K562 (cell line): ENCODE measurements at regions not wholly inside any gene's neighbourhood (a gene's known extent, or its start where the extent isn't known, plus 50 kb on each side); places are given as distances from the start of the nearest gene placed in this dataset.

Experiments
- ATAC-seq: fragments of 200-7000 bp; cut with Tn5 transposase; 3 replicates; pipeline ENCODE4 v1.9.1; 2020; ENCODE audit warnings: moderate library complexity
- BruUV-seq: library from RNA; stranded (reverse); fragments of 400-500 nt; replicated peaks from 2 replicates; lab custom pipeline; 2021; lab: Mats Ljungman, UMichigan
- CTCF ChIA-PET: fragments of 300-600 bp; formaldehyde crosslinking; extraction: SDS; loops from one replicate; lab custom pipeline; 2021; ENCODE audit warnings: low intra/inter-chr PET ratio; lab: Yijun Ruan, JAX
- POLR2A ChIA-PET: fragments of 300-600, 350-650 bp; sonication (Branson Sonifier 250); formaldehyde crosslinking; extraction: SDS; loops from one replicate; lab custom pipeline; 2021; ENCODE audit warnings: antibody characterized with exemption, inconsistent platforms; lab: Yijun Ruan, JAX
- DNase-seq, 4 experiments: peaks; one replicate each; pipeline versions ENCODE4 v3.0.0 to v3.0.0-alpha.2; 2011 to 2018; ENCODE audit warnings: low spot score in 3 of 4, mixed read lengths in 3 of 4; ENCODE audit errors: extremely low read depth in 1 of 4
- FAIRE-seq: peaks from 2 replicates; lab custom pipeline; 2011; peaks lifted over from hg19 to GRCh38; lab: Jason Lieb, UNC
- H2AFZ ChIP-seq: 2 replicates; pipeline ENCODE4 v1.6.0; 2011; ENCODE audit warnings: low read depth, low read length, control low read depth, inconsistent platforms
- H3K27ac ChIP-seq: fragments of 200-600 bp; 3 replicates; pipeline ENCODE4 v1.8.0; 2011; ENCODE audit warnings: low read depth, mild to moderate bottlenecking, control low read depth, inconsistent platforms, low read length, moderate library complexity, mixed read lengths; ENCODE audit errors: extremely low read depth
- H3K27me3 ChIP-seq, 2 experiments: fragments of 300-600 bp in 1 of 2; 2 replicates in 1 of 2; 3 replicates in 1 of 2; pipeline versions ENCODE4 v1.6.0 to v1.8.0; 2011; ENCODE audit warnings: inconsistent platforms in 2 of 2, low read length in 2 of 2, mild to moderate bottlenecking in 1 of 2, mixed read lengths in 1 of 2, moderate library complexity in 1 of 2; ENCODE audit not compliant: control insufficient read depth in 2 of 2, insufficient read depth in 2 of 2
- H3K36me3 ChIP-seq: fragments of 300-600 bp; 3 replicates; pipeline ENCODE4 v1.8.0; 2011; ENCODE audit warnings: mild to moderate bottlenecking, low read length, inconsistent platforms; ENCODE audit not compliant: control insufficient read depth, insufficient read depth
- H3K4me1 ChIP-seq, 2 experiments: fragments of 200-600 bp in 1 of 2; replicated peaks in 1 of 2; 2 replicates in 1 of 2; 3 replicates in 1 of 2; pipeline versions ENCODE4 v1.5.1 to v1.8.0; 2011; ENCODE audit warnings: inconsistent platforms in 2 of 2, low read length in 2 of 2, mild to moderate bottlenecking in 1 of 2, mixed read lengths in 1 of 2, moderate library complexity in 1 of 2; ENCODE audit not compliant: control insufficient read depth in 2 of 2, insufficient read depth in 2 of 2
- H3K4me2 ChIP-seq: 2 replicates; pipeline ENCODE4 v1.6.1; 2011; ENCODE audit warnings: low read length, control low read depth, inconsistent platforms, mixed read lengths; ENCODE audit not compliant: insufficient read depth
- H3K4me3 ChIP-seq: fragments of 200-600 bp; sonication (generic), shearing (Covaris generic); 2 replicates; pipeline ENCODE4 v1.5.1; 2016; ENCODE audit warnings: control low read depth, inconsistent platforms
- H3K79me2 ChIP-seq: fragments of 200-600 bp; 3 replicates; pipeline ENCODE4 v1.8.0; 2011; ENCODE audit warnings: low read length, inconsistent platforms; ENCODE audit not compliant: control insufficient read depth, insufficient read depth
- H3K9ac ChIP-seq, 2 experiments: 2 replicates each; pipeline versions ENCODE4 v1.6.0 to v1.6.1; 2011; ENCODE audit warnings: low read depth in 2 of 2, low read length in 2 of 2, control low read depth in 1 of 2, inconsistent platforms in 1 of 2, mild to moderate bottlenecking in 1 of 2, mixed read lengths in 1 of 2; ENCODE audit not compliant: insufficient read depth in 1 of 2
- H3K9me1 ChIP-seq: one replicate; pipeline ENCODE4 v1.6.0; 2011; ENCODE audit warnings: inconsistent platforms, mild to moderate bottlenecking, low read length, moderate library complexity; ENCODE audit not compliant: control insufficient read depth, insufficient read depth
- H3K9me3 ChIP-seq: replicated peaks from 2 replicates; pipeline ENCODE4 v1.5.1; 2011; ENCODE audit warnings: low read depth, low read length, inconsistent platforms; ENCODE audit not compliant: control insufficient read depth, insufficient read depth
- H4K20me1 ChIP-seq: replicated peaks from 2 replicates; pipeline ENCODE4 v1.6.1; 2011; ENCODE audit warnings: low read length, inconsistent platforms, mixed read lengths; ENCODE audit not compliant: control insufficient read depth, insufficient read depth
- CEBPG ChIP-seq, 3 experiments: fragments of 200-800 bp in 1 of 3; sonication (Bioruptor generic) in 1 of 3; sonication (generic) in 1 of 3; formaldehyde crosslinking in 1 of 3; IDR thresholded peaks in 2 of 3; conservative IDR thresholded peaks in 1 of 3; 2 replicates each; pipeline versions ENCODE4 v1.6.1 to v1.8.0; 2016 to 2022; ENCODE audit warnings: missing compliant biosample characterization in 2 of 3, missing genetic modification characterization in 2 of 3, mild to moderate bottlenecking in 1 of 3, missing genetic modification reagents in 1 of 3
- E2F3 ChIP-seq: fragments of 250-450 bp; sonication (Bioruptor Pico); IDR thresholded peaks from 2 replicates; pipeline ENCODE4 v1.4.0; 2020; ENCODE audit warnings: mild to moderate bottlenecking
- ETS2 ChIP-seq: IDR thresholded peaks from 2 replicates; pipeline ENCODE4 v1.6.1; 2016; ENCODE audit warnings: borderline replicate concordance, missing genetic modification characterization, mild to moderate bottlenecking, moderate library complexity, missing compliant biosample characterization; ENCODE audit not compliant: poor library complexity, severe bottlenecking
- GABPB1 ChIP-seq: sonication (generic); formaldehyde crosslinking; IDR thresholded peaks from 2 replicates; pipeline ENCODE4 v1.8.0; 2022; ENCODE audit warnings: mild to moderate bottlenecking, missing genetic modification reagents
- LCOR ChIP-seq: sonication (generic); formaldehyde crosslinking; IDR thresholded peaks from 2 replicates; pipeline ENCODE4 v1.8.0; 2022; ENCODE audit warnings: mild to moderate bottlenecking, missing genetic modification reagents
- WHSC1 ChIP-seq: IDR thresholded peaks from one replicate; pipeline ENCODE4 v1.6.1; 2012; ENCODE audit warnings: low read length, control low read depth, inconsistent platforms
- ZNF655 ChIP-seq: fragments of 250-450 bp; sonication (Bioruptor Pico); IDR thresholded peaks from 2 replicates; pipeline ENCODE4 v1.5.0; 2021
- ZSCAN29 ChIP-seq: fragments of 450-650 bp; IDR thresholded peaks from 2 replicates; pipeline ENCODE4 v1.6.1; 2017
- ZSCAN32 ChIP-seq: fragments of 450-650 bp; formaldehyde crosslinking; IDR thresholded peaks from 2 replicates; pipeline ENCODE4 v1.4.0; 2020; ENCODE audit warnings: mild to moderate bottlenecking, moderate library complexity
- WGBS: fragments of 100-300 bp; shearing (Covaris generic); methylation state at CpG from one replicate; pipeline ENCODE4 v1.1.6; 2016; ENCODE audit warnings: low coverage, mixed read lengths; ENCODE audit not compliant: insufficient coverage; ENCODE audit errors: missing lambda C conversion rate; 5-methylcytosine and 5-hydroxymethylcytosine counted together
- in situ Hi-C: fragments of 300-500 bp; cut with MboI; formaldehyde crosslinking; loops from 4 replicates; pipeline ENCODE4 v1.15.0; 2018; ENCODE audit warnings: inconsistent platforms, mixed read lengths
- intact Hi-C: fragments of 100-400 bp; cut with micrococcal nuclease; formaldehyde crosslinking; loops from 2 replicates; pipeline ENCODE4 v1.14.2; 2022
- TF ChIP-seq, protein P1 (sequence below): sonication (generic); formaldehyde crosslinking; IDR thresholded peaks from 2 replicates; pipeline ENCODE4 v1.8.0; 2022; ENCODE audit warnings: mild to moderate bottlenecking, missing genetic modification reagents

- TF ChIP-seq, protein P1, sequence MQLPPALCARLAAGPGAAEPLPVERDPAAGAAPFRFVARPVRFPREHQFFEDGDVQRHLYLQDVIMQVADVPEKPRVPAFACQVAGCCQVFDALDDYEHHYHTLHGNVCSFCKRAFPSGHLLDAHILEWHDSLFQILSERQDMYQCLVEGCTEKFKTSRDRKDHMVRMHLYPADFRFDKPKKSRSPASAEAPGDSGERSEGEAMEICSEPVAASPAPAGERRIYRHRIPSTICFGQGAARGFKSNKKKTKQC = no peak
- TF ChIP-seq ETS2 (tag) = no peak
These were observed 722.6 kb downstream of the TBC1D22A start (continued) for GRCh38 chr22:47484960-47485569.

DNA sequence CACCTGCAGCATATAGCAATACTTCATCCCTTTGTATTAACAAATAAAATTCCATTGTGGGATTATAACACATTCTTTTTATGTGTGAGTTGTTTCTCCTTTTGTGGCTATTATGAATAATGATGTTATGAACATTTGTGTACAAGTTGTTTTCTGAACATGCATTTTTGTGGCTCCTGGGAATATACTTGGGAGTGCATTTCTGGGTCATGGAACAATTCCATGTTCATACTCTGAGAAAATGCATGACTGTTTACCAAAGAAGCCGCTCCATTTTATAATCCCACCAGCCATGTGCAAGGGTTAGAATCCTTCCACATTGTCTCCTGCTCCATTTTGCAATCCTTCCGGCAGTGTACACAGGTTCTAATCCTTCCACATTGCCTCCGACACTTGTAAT, 713.8 kb downstream of the TBC1D22A start:
- CTCF ChIA-PET = no interaction called here
- no TSS peak for BruUV-seq
- no peak overlapping the region for H3K9ac ChIP-seq
- no peak overlapping the region for H3K4me2 ChIP-seq
- H3K9me1 ChIP-seq = no peaks in the 10 kb centered on the region
- in situ Hi-C loops = no loop called here
- no peak overlapping the region for H2AFZ ChIP-seq
- H3K36me3 ChIP-seq = no peaks in the 10 kb centered on the region
- H3K4me3 ChIP-seq = no peak overlapping the region
- H4K20me1 ChIP-seq = no peaks in the 10 kb centered on the region
- WGBS = 4% methylated on average over 3 of the region's 3 CpGs
- no peak for ATAC-seq
- TF ChIP-seq ZSCAN32 (CRISPR knock-in tag) (no peak), ZSCAN29 (no peak), GABPB1 (CRISPR knock-in tag) (no peak), CEBPG (CRISPR knock-in tag; IDR thresholded peaks at IDR 0.05) (no peak), CEBPG (tag; conservative IDR thresholded peaks at IDR 0.05 in 1 of 2, IDR thresholded peaks at IDR 0.05 in 1 of 2) (no peak), ZNF655 (no peak), WHSC1 (no peak), LCOR (CRISPR knock-in tag) (no peak), E2F3 (CRISPR knock-in tag) (no peak)
- TF ChIP-seq, all 486 proteins: peak for 0
- Histone ChIP-seq H3K9me3 (no peaks in the 10 kb centered on the region), H3K4me1 (no peaks in the 10 kb centered on the region), H3K27me3 (no peaks in the 10 kb centered on the region), H3K79me2 (no peaks in the 10 kb centered on the region), H3K27ac (no peak overlapping the region)
- POLR2A ChIA-PET = no interaction called here
- FAIRE-seq = no peak
- no peak for DNase-seq
- intact Hi-C loops = no loop called here
